Cardiac fibroblast (primary cell): ENCODE measurements at regions not wholly inside any gene's neighbourhood (a gene's known extent, or its start where the extent isn't known, plus 50 kb on each side); places are given as distances from the start of the nearest gene placed in this dataset.

Experiments
- DNase-seq, 2 donors: peaks; one replicate each; pipeline versions ENCODE4 v3.0.0 to v3.0.0-alpha.2; 2010; ENCODE audit warnings: low read depth in 2 of 2
- H3K4me3 ChIP-seq, 2 donors: replicated peaks in 1 of 2; 1 replicate in 1 of 2; 2 replicates in 1 of 2; pipeline ENCODE4 v1.5.1; 2011; ENCODE audit warnings: low read depth in 2 of 2, low read length in 2 of 2, mild to moderate bottlenecking in 2 of 2, moderate library complexity in 1 of 2
- TF ChIP-seq, protein P1 (sequence below): IDR thresholded peaks from one replicate; pipeline ENCODE4 v1.5.1; 2011; ENCODE audit warnings: low read depth, mild to moderate bottlenecking, low read length, inconsistent platforms

DNA sequence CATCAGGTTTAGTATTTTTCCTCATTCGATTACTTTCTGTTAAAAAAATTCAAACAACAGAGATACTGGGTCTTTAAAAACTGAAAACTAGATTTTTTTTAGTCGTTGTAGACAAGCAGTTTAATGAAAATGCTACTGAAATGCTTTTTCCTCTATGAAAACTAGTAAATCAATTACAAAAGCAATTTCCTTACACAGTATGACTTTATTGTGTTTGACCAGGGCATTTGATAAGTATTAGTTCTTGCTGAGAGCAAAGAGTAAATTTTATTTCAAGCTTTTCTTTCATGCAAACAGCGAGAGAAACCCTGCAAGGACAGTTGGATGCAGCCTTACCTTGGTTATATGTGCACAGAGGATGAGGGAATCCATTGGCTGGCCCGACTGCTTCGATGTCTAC is 308.5 kb downstream of the MAT2B start:
- TF ChIP-seq, protein P1, sequence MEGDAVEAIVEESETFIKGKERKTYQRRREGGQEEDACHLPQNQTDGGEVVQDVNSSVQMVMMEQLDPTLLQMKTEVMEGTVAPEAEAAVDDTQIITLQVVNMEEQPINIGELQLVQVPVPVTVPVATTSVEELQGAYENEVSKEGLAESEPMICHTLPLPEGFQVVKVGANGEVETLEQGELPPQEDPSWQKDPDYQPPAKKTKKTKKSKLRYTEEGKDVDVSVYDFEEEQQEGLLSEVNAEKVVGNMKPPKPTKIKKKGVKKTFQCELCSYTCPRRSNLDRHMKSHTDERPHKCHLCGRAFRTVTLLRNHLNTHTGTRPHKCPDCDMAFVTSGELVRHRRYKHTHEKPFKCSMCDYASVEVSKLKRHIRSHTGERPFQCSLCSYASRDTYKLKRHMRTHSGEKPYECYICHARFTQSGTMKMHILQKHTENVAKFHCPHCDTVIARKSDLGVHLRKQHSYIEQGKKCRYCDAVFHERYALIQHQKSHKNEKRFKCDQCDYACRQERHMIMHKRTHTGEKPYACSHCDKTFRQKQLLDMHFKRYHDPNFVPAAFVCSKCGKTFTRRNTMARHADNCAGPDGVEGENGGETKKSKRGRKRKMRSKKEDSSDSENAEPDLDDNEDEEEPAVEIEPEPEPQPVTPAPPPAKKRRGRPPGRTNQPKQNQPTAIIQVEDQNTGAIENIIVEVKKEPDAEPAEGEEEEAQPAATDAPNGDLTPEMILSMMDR = no peak
- H3K4me3 ChIP-seq = no peak overlapping the region
- DNase-seq = no peak

DNA sequence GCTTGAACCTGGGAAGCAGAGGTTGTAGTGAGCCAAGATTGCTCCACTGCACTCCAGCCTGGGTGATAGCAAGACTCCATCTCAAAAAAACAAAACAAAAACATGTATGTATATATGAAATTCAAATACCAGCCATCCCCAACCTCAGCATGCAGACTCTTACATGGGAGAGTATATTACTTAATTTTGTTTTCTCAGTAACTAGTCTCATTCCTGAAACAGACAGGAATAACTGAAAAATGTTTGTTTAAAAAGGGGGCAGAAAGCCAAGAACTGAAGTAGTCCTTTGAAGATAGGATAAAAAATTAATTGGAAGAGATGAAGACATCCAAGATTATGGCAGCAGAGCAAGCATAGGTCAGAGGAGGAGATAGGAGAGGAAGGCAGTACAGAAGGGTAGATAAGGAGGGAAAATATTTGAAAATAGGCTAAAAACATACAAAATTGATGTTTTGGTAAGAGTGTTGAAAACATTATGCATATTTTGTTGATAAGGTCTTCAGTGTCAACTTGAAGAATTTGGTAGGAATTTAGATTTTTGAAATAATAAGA is 309.9 kb downstream of the MAT2B start:
- TF ChIP-seq, protein P1 = no peak
- H3K4me3 ChIP-seq = no peak overlapping the region
- peak in 1 of 2 donors; percentile 42 for DNase-seq

DNA sequence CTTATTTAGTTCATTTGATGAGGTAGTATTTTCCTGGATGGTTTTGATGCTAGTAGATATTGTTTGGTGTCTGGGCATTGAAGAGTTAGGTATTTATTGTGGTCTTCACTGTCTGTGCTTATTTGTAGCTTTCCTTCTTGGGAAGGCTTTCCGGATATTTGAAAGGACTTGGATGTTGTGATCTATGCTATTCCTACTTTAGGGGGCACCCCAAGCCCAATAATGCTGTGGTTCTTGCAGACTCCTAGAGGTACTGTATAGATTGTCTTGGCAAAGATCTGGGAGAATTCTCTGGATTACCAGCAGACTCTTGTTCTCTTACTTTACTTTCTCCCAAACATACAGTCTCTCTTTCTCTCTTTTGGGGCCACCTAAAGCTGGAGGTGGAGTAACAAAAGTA is 315.7 kb downstream of the MAT2B start:
- no peak overlapping the region for H3K4me3 ChIP-seq
- DNase-seq = peak in 1 of 2 donors; percentile 18
- TF ChIP-seq, protein P1 = no peak

DNA sequence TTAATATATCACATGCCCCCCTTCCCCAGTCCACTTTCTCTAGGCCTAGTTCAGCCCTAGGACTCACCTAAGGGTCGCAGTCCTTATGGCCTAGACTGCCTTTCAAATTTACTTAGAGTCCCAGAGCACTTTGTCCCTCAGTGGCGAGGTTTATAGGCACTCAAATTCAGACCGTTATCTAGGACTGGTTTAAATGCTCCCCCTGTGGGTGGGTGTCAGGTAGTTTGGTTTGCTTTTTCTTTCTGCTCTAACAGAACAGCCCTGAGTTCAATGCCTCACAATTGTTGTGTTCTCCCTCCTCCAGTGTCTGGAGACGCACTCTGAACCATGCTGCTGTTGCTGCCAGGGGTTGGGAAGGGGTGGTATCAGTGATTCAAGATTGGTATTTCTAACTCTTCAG is 317.1 kb downstream of the MAT2B start:
- TF ChIP-seq, protein P1 = no peak
- no peak for DNase-seq
- no peak overlapping the region for H3K4me3 ChIP-seq

DNA sequence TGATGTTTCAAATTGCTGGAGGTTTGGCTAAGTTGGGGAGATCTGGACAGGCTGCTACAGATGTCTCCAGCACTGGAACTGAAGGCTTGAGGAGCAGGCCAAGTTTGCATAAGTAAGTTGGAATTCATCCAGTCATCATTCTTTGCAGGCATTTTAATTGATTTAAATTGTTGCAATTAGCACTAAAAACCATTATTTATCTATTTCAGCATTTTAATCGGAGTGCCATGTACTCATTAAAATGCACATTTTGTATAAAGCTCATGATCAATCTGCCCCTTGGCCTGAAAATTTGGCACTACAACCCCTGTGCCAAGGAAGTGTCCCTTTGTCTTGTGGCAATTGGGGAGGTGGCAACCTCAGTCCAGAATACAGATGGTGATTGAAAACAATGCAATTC is 320.2 kb downstream of the MAT2B start:
- TF ChIP-seq, protein P1 = no peak
- no peak for DNase-seq
- no peak overlapping the region for H3K4me3 ChIP-seq

DNA sequence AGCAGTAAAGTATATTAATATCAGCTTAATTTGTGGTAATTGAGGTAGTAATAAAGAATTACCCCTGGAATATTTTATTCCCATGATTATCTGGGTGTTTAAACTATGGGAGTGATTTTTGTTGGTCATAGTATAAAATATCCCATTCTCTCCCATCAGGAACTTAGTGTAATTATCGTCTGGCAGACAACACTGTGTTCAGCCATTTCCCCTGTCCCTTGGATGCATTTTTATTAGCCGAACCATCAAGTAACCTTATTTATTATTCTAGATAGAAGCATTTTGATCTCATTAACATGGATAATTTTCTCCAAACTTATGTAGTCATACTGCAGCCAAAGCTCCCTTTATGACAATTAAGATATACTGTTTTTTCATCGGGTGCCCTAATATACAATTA is 320.8 kb downstream of the MAT2B start:
- H3K4me3 ChIP-seq = no peak overlapping the region
- TF ChIP-seq, protein P1 = no peak
- DNase-seq = no peak

DNA sequence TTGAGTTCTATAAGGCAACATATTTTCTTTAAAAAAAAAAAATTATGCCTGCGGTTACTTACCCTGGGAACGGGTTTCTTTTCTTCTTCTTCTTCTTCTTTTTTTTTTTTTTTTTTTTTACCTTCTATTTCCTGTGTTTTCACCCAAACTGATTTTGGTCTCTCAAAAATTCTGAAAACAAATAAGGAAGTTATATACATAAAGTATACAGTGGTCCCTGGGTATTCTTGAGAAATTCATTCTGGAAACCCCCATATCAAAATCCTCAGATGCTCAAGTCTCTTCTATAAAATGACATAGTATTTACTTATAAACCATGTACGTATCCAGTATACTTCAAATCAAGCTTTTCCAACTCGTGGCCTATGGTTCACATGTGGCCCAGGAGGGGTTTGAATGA is 326.7 kb downstream of the MAT2B start:
- TF ChIP-seq, protein P1 = no peak
- DNase-seq = no peak
- no peak overlapping the region for H3K4me3 ChIP-seq
